ENCODE measurements at regions not wholly inside any gene's neighbourhood (a gene's known extent, or its start where the extent isn't known, plus 50 kb on each side); places are given as distances from the start of the nearest gene placed in this dataset.

GRCh38 chr6:139553916-139554315 is 179.5 kb upstream of the CITED2 start:
- no peak for TF ChIP-seq EZH2 (IDR thresholded peaks at IDR 0.05; ENCODE audit: insufficient read depth, poor library complexity, severe bottlenecking)
- no peak for TF ChIP-seq EZH2phosphoT487 (IDR thresholded peaks at IDR 0.05; ENCODE audit: insufficient read depth, low read depth)

Measured in GM23248 (cell line).